CD4-positive, alpha-beta memory T cell (primary cell): ENCODE measurements at regions not wholly inside any gene's neighbourhood (a gene's known extent, or its start where the extent isn't known, plus 50 kb on each side); places are given as distances from the start of the nearest gene placed in this dataset.

ENCODE experiments used
- CTCF ChIA-PET: fragments of 350-600 bp; sonication (Branson Sonifier 250); formaldehyde crosslinking; loops from one replicate; lab custom pipeline; 2021; ENCODE audit warnings: inconsistent platforms; ENCODE audit not compliant: partially characterized antibody; lab: Charles Lee
- POLR2A ChIA-PET: fragments of 350-600 bp; sonication (Branson Sonifier 250); formaldehyde crosslinking; loops from one replicate; lab custom pipeline; 2021; ENCODE audit not compliant: partially characterized antibody; lab: Charles Lee
- DNase-seq, 5 donors: peaks; one replicate each; pipeline versions ENCODE4 v3.0.0 to v3.0.0-alpha.2; 2020 to 2022; ENCODE audit warnings: mixed read lengths in 1 of 5
- H3K27ac ChIP-seq: one replicate; pipeline ENCODE4 v1.7.0; 2013; ENCODE audit warnings: low read depth, low read length
- H3K27me3 ChIP-seq: 2 replicates; pipeline ENCODE4 v1.7.0; 2013; ENCODE audit warnings: mild to moderate bottlenecking, low read length, moderate library complexity; ENCODE audit not compliant: insufficient read depth
- H3K36me3 ChIP-seq: 2 replicates; pipeline ENCODE4 v1.7.0; 2013; ENCODE audit warnings: mild to moderate bottlenecking, low read length, moderate library complexity; ENCODE audit not compliant: insufficient read depth
- H3K4me1 ChIP-seq: 2 replicates; pipeline ENCODE4 v1.7.0; 2013; ENCODE audit warnings: mild to moderate bottlenecking, low read length, moderate library complexity; ENCODE audit not compliant: insufficient read depth
- H3K4me3 ChIP-seq, 2 donors: one replicate each; pipeline ENCODE4 v1.7.0; 2013; ENCODE audit warnings: low read length in 2 of 2, mild to moderate bottlenecking in 1 of 2
- H3K9me3 ChIP-seq, 2 donors: one replicate each; pipeline ENCODE4 v1.7.0; 2013; ENCODE audit warnings: low read length in 2 of 2, control low read depth in 1 of 2; ENCODE audit not compliant: control insufficient read depth in 1 of 2
- H3K27ac Mint-ChIP-seq, 7 donors: one replicate each; pipeline ENCODE4 v1.8.0; 2020 to 2021; ENCODE audit warnings: mixed read lengths in 7 of 7, mild to moderate bottlenecking in 6 of 7, inconsistent platforms in 3 of 7, moderate library complexity in 3 of 7
- H3K27me3 Mint-ChIP-seq, 2 donors: one replicate each; pipeline ENCODE4 v1.8.0; 2020 to 2021; ENCODE audit warnings: mixed read lengths in 2 of 2
- H3K36me3 Mint-ChIP-seq, 2 donors: one replicate each; pipeline ENCODE4 v1.8.0; 2020 to 2021; ENCODE audit warnings: mixed read lengths in 2 of 2, inconsistent platforms in 1 of 2, mild to moderate bottlenecking in 1 of 2
- H3K4me1 Mint-ChIP-seq, 4 donors: one replicate each; pipeline ENCODE4 v1.8.0; 2020 to 2021; ENCODE audit warnings: mixed read lengths in 4 of 4, mild to moderate bottlenecking in 1 of 4
- H3K4me3 Mint-ChIP-seq, 8 donors: one replicate each; pipeline ENCODE4 v1.8.0; 2020 to 2021; ENCODE audit warnings: mixed read lengths in 8 of 8, mild to moderate bottlenecking in 7 of 8, moderate library complexity in 6 of 8, inconsistent platforms in 3 of 8
- H3K9me3 Mint-ChIP-seq, 8 donors: one replicate each; pipeline ENCODE4 v1.8.0; 2020 to 2021; ENCODE audit warnings: mixed read lengths in 8 of 8, mild to moderate bottlenecking in 5 of 8, inconsistent platforms in 3 of 8, moderate library complexity in 1 of 8
- intact Hi-C: fragments of 100-400 bp; cut with micrococcal nuclease; formaldehyde crosslinking; loops from one replicate; pipeline ENCODE4 v1.15.1; 2023

- H3K27ac Mint-ChIP-seq: no peak overlapping the region
- no peaks in the 10 kb centered on the region for H3K27me3 ChIP-seq
- H3K27ac ChIP-seq: no peak overlapping the region
- H3K9me3 ChIP-seq: no peaks in the 10 kb centered on the region
- peaks cover 0 to 11% (median 5%) of the 10 kb centered on the region in 8 donors for H3K9me3 Mint-ChIP-seq
- H3K4me1 ChIP-seq: no peaks in the 10 kb centered on the region
- H3K4me1 Mint-ChIP-seq: no peaks in the 10 kb centered on the region
- DNase-seq: no peak
- H3K27me3 Mint-ChIP-seq: no peaks in the 10 kb centered on the region
- no peak overlapping the region for H3K4me3 ChIP-seq
- intact Hi-C loops: no loop called here
- no peaks in the 10 kb centered on the region for H3K36me3 ChIP-seq
- POLR2A ChIA-PET: no interaction called here
- no peak overlapping the region for H3K4me3 Mint-ChIP-seq
- CTCF ChIA-PET: no interaction called here
- no peaks in the 10 kb centered on the region for H3K36me3 Mint-ChIP-seq
Observed at GRCh38 chr5:3265936-3266335, 329.7 kb upstream of the IRX1 start.

- Histone ChIP-seq H3K4me1 (no peaks in the 10 kb centered on the region), H3K36me3 (no peaks in the 10 kb centered on the region), H3K27me3 (no peaks in the 10 kb centered on the region), H3K4me3 (no peak overlapping the region), H3K27ac (no peak overlapping the region), H3K9me3 (no peaks in the 10 kb centered on the region)
- H3K4me1 Mint-ChIP-seq: no peaks in the 10 kb centered on the region
- intact Hi-C loops: no loop called here
- no peaks in the 10 kb centered on the region for H3K36me3 Mint-ChIP-seq
- ChIA-PET POLR2A (no interaction called here), CTCF (no interaction called here)
- no peaks in the 10 kb centered on the region for H3K27me3 Mint-ChIP-seq
- H3K4me3 Mint-ChIP-seq: no peak overlapping the region
- H3K27ac Mint-ChIP-seq: no peak overlapping the region
- H3K9me3 Mint-ChIP-seq: peaks cover 0 to 8% (median 5%) of the 10 kb centered on the region in 8 donors
- DNase-seq: no peak
Observed at GRCh38 chr5:3265131-3265885, 330.3 kb upstream of the IRX1 start.

- Mint-ChIP-seq H3K9me3 (peaks cover 0 to 10% (median 3%) of the 10 kb centered on the region in 8 donors), H3K27ac (no peak overlapping the region), H3K4me3 (no peak overlapping the region), H3K27me3 (no peaks in the 10 kb centered on the region), H3K36me3 (no peaks in the 10 kb centered on the region), H3K4me1 (no peaks in the 10 kb centered on the region)
- Histone ChIP-seq H3K27ac (no peak overlapping the region), H3K36me3 (no peaks in the 10 kb centered on the region), H3K4me3 (no peak overlapping the region), H3K9me3 (no peaks in the 10 kb centered on the region), H3K4me1 (no peaks in the 10 kb centered on the region), H3K27me3 (no peaks in the 10 kb centered on the region)
- intact Hi-C loops: no loop called here
- ChIA-PET POLR2A (no interaction called here), CTCF (no interaction called here)
- DNase-seq: no peak
Observed at GRCh38 chr5:3262451-3262850, 333.2 kb upstream of the IRX1 start.

GRCh38 chr5:3261081-3261480 lies 334.6 kb upstream of the IRX1 start:
- Mint-ChIP-seq H3K4me1 (no peaks in the 10 kb centered on the region), H3K36me3 (no peaks in the 10 kb centered on the region), H3K9me3 (peaks cover 0 to 10% (median 3%) of the 10 kb centered on the region in 8 donors), H3K27ac (no peak overlapping the region), H3K4me3 (no peak overlapping the region), H3K27me3 (no peaks in the 10 kb centered on the region)
- DNase-seq: no peak
- Histone ChIP-seq H3K27ac (no peak overlapping the region), H3K27me3 (no peaks in the 10 kb centered on the region), H3K36me3 (no peaks in the 10 kb centered on the region), H3K4me1 (no peaks in the 10 kb centered on the region), H3K9me3 (no peaks in the 10 kb centered on the region), H3K4me3 (no peak overlapping the region)
- ChIA-PET CTCF (no interaction called here), POLR2A (no interaction called here)
- intact Hi-C loops: no loop called here

GRCh38 chr5:3258050-3258449 lies 337.6 kb upstream of the IRX1 start:
- intact Hi-C loops: no loop called here
- Mint-ChIP-seq H3K9me3 (peaks cover 0 to 13% (median 5%) of the 10 kb centered on the region in 8 donors), H3K36me3 (no peaks in the 10 kb centered on the region), H3K27ac (no peak overlapping the region), H3K4me1 (no peaks in the 10 kb centered on the region), H3K27me3 (no peaks in the 10 kb centered on the region), H3K4me3 (no peak overlapping the region)
- no peak for DNase-seq
- no peaks in the 10 kb centered on the region for H3K9me3 ChIP-seq
- no peaks in the 10 kb centered on the region for H3K36me3 ChIP-seq
- no peak overlapping the region for H3K4me3 ChIP-seq
- H3K4me1 ChIP-seq: no peaks in the 10 kb centered on the region
- ChIA-PET POLR2A (no interaction called here), CTCF (no interaction called here)
- no peaks in the 10 kb centered on the region for H3K27me3 ChIP-seq
- no peak overlapping the region for H3K27ac ChIP-seq

- no peaks in the 10 kb centered on the region for H3K9me3 ChIP-seq
- CTCF ChIA-PET: no interaction called here
- POLR2A ChIA-PET: no interaction called here
- H3K4me3 ChIP-seq: no peak overlapping the region
- H3K27me3 Mint-ChIP-seq: no peaks in the 10 kb centered on the region
- intact Hi-C loops: no loop called here
- H3K27ac Mint-ChIP-seq: no peak overlapping the region
- no peaks in the 10 kb centered on the region for H3K36me3 ChIP-seq
- H3K9me3 Mint-ChIP-seq: peaks cover 0 to 15% (median 8%) of the 10 kb centered on the region in 8 donors
- no peaks in the 10 kb centered on the region for H3K27me3 ChIP-seq
- H3K27ac ChIP-seq: no peak overlapping the region
- H3K36me3 Mint-ChIP-seq: no peaks in the 10 kb centered on the region
- DNase-seq: no peak
- H3K4me1 Mint-ChIP-seq: no peaks in the 10 kb centered on the region
- no peak overlapping the region for H3K4me3 Mint-ChIP-seq
- H3K4me1 ChIP-seq: no peaks in the 10 kb centered on the region
Observed at GRCh38 chr5:3252235-3252634, 343.4 kb upstream of the IRX1 start.

GRCh38 chr5:3251784-3252183 lies 343.8 kb upstream of the IRX1 start:
- Histone ChIP-seq H3K27me3 (no peaks in the 10 kb centered on the region), H3K9me3 (no peaks in the 10 kb centered on the region), H3K27ac (no peak overlapping the region), H3K4me3 (no peak overlapping the region), H3K4me1 (no peaks in the 10 kb centered on the region), H3K36me3 (no peaks in the 10 kb centered on the region)
- ChIA-PET CTCF (no interaction called here), POLR2A (no interaction called here)
- no peak for DNase-seq
- H3K9me3 Mint-ChIP-seq: peaks cover 0 to 15% (median 8%) of the 10 kb centered on the region in 8 donors
- intact Hi-C loops: no loop called here
- H3K36me3 Mint-ChIP-seq: no peaks in the 10 kb centered on the region
- no peaks in the 10 kb centered on the region for H3K4me1 Mint-ChIP-seq
- no peak overlapping the region for H3K4me3 Mint-ChIP-seq
- no peak overlapping the region for H3K27ac Mint-ChIP-seq
- H3K27me3 Mint-ChIP-seq: no peaks in the 10 kb centered on the region
